ENCODE measurements at regions not wholly inside any gene's neighbourhood (a gene's known extent, or its start where the extent isn't known, plus 50 kb on each side); places are given as distances from the start of the nearest gene placed in this dataset.

DNA sequence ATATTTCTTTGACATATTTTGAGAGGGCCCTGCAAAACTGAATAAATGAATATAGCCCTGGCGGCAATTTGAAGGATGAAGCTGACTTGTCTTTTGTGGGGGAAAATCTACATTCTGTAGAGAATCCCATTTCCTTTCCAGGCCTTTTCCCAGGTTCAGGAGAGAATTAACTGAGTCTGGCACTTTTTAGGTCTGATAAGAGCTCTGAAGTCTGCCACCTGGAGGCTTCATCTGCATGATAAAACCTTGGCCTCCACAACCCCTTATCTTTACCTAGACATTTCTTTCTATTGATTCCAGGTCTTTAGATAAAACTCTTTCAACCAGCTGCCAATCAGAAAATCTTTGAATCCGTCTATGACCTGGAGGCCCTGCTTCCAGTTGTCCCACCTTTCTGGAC lies 299.4 kb downstream of the ETNK1 start (continued):
- TF ChIP-seq SKIL (IDR thresholded peaks at IDR 0.05; ENCODE audit: low read depth, poor library complexity, severe bottlenecking), result no peak
- TF ChIP-seq HDGF (IDR thresholded peaks at IDR 0.05), result no peak

DNA sequence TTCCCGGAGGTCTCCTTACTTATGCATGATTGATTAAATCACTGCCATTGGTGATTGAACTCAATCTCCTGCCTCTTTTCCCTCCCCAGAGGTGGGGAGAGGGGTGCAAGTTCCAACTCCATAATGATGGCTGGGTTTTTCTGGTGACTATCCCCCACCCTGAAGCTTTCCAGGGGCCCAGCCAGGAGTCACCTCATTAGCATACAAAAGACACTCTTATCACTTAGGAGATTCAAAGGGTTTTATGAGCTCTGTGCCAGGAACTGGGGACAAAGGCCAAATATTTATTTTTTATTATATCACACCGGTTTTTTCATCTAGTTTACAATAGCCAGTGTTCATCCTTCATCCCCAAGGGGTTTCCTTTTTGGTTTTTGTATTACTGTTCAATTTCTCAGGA lies 300.7 kb downstream of the ETNK1 start:
- ChIA-PET SMC1A (ENCODE audit: uncharacterized antibody, unreplicated experiment) (no interaction called here), POLR2A (no interaction called here), RAD21 (ENCODE audit: unreplicated experiment) (no interaction called here), CTCF (no interaction called here)
- Histone ChIP-seq H3K27ac (ENCODE audit: control insufficient read depth, insufficient read depth) (no peak overlapping the region), H3K4me3 (no peak overlapping the region), H3K4me2 (ENCODE audit: control insufficient read depth, insufficient read depth) (no peak overlapping the region), H3K9ac (ENCODE audit: control insufficient read depth, insufficient read depth, low read length) (no peak overlapping the region), H3K4me1 (ENCODE audit: control insufficient read depth, insufficient read depth, low read length) (no peaks in the 10 kb centered on the region), H3K36me3 (ENCODE audit: control insufficient read depth in 2 of 2, insufficient read depth in 2 of 2, low read length in 1 of 2) (no peaks in the 10 kb centered on the region), H3K79me2 (ENCODE audit: control insufficient read depth, insufficient read depth, low read length) (no peaks in the 10 kb centered on the region), H4K20me1 (ENCODE audit: control insufficient read depth, insufficient read depth) (no peaks in the 10 kb centered on the region), H3K27me3 (replicated peaks in 1 of 2; ENCODE audit: control insufficient read depth in 2 of 2, insufficient read depth in 2 of 2, low read length in 1 of 2) (no peaks in the 10 kb centered on the region; a peak in 1 of 4 replicates), H2AFZ (ENCODE audit: control insufficient read depth, low read depth, low read length) (no peak overlapping the region), H3K9me3 (replicated peaks; ENCODE audit: control insufficient read depth, insufficient read depth, low read length) (no peaks in the 10 kb centered on the region)
- in situ Hi-C loops (cut with MboI), result no loop called here
- intact Hi-C loops (cut with micrococcal nuclease; ENCODE audit: unreplicated experiment), result no loop called here
- TF ChIP-seq YBX1 (IDR thresholded peaks at IDR 0.05), result no peak
- TF ChIP-seq SUPT20H (IDR thresholded peaks at IDR 0.05; ENCODE audit: borderline replicate concordance, control insufficient read depth, low read depth, low read length), result no peak
- TF ChIP-seq CREB1 (IDR thresholded peaks at IDR 0.05; ENCODE audit: low read depth), result no peak
- TF ChIP-seq FOXK2 (IDR thresholded peaks at IDR 0.05), result no peak
- no peak for TF ChIP-seq RAD51 (IDR thresholded peaks at IDR 0.05)
- no peak for TF ChIP-seq NFXL1 (IDR thresholded peaks at IDR 0.05; ENCODE audit: borderline replicate concordance)
- TF ChIP-seq, protein P1, sequence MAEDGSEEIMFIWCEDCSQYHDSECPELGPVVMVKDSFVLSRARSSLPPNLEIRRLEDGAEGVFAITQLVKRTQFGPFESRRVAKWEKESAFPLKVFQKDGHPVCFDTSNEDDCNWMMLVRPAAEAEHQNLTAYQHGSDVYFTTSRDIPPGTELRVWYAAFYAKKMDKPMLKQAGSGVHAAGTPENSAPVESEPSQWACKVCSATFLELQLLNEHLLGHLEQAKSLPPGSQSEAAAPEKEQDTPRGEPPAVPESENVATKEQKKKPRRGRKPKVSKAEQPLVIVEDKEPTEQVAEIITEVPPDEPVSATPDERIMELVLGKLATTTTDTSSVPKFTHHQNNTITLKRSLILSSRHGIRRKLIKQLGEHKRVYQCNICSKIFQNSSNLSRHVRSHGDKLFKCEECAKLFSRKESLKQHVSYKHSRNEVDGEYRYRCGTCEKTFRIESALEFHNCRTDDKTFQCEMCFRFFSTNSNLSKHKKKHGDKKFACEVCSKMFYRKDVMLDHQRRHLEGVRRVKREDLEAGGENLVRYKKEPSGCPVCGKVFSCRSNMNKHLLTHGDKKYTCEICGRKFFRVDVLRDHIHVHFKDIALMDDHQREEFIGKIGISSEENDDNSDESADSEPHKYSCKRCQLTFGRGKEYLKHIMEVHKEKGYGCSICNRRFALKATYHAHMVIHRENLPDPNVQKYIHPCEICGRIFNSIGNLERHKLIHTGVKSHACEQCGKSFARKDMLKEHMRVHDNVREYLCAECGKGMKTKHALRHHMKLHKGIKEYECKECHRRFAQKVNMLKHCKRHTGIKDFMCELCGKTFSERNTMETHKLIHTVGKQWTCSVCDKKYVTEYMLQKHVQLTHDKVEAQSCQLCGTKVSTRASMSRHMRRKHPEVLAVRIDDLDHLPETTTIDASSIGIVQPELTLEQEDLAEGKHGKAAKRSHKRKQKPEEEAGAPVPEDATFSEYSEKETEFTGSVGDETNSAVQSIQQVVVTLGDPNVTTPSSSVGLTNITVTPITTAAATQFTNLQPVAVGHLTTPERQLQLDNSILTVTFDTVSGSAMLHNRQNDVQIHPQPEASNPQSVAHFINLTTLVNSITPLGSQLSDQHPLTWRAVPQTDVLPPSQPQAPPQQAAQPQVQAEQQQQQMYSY (CRISPR knock-in tag; IDR thresholded peaks at IDR 0.05), result no peak
- TF ChIP-seq SMAD5 (IDR thresholded peaks at IDR 0.05; ENCODE audit: low read depth), result no peak
- no peak for TF ChIP-seq NR2F1 (conservative IDR thresholded peaks at IDR 0.05)
- TF ChIP-seq, protein P2, sequence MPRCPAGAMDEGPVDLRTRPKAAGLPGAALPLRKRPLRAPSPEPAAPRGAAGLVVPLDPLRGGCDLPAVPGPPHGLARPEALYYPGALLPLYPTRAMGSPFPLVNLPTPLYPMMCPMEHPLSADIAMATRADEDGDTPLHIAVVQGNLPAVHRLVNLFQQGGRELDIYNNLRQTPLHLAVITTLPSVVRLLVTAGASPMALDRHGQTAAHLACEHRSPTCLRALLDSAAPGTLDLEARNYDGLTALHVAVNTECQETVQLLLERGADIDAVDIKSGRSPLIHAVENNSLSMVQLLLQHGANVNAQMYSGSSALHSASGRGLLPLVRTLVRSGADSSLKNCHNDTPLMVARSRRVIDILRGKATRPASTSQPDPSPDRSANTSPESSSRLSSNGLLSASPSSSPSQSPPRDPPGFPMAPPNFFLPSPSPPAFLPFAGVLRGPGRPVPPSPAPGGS (IDR thresholded peaks at IDR 0.05; ENCODE audit: borderline replicate concordance, insufficient read depth, low read depth, low read length, poor library complexity, severe bottlenecking), result no peak
- no peak for TF ChIP-seq RBBP5 (conservative IDR thresholded peaks at IDR 0.05)
- TF ChIP-seq, protein P3, sequence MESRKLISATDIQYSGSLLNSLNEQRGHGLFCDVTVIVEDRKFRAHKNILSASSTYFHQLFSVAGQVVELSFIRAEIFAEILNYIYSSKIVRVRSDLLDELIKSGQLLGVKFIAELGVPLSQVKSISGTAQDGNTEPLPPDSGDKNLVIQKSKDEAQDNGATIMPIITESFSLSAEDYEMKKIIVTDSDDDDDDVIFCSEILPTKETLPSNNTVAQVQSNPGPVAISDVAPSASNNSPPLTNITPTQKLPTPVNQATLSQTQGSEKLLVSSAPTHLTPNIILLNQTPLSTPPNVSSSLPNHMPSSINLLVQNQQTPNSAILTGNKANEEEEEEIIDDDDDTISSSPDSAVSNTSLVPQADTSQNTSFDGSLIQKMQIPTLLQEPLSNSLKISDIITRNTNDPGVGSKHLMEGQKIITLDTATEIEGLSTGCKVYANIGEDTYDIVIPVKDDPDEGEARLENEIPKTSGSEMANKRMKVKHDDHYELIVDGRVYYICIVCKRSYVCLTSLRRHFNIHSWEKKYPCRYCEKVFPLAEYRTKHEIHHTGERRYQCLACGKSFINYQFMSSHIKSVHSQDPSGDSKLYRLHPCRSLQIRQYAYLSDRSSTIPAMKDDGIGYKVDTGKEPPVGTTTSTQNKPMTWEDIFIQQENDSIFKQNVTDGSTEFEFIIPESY (IDR thresholded peaks at IDR 0.05), result no peak
- TF ChIP-seq PML (IDR thresholded peaks at IDR 0.05; ENCODE audit: low read length), result no peak
- 0% methylated on average over 2 of the region's 2 CpGs for WGBS (ENCODE audit: insufficient coverage, insufficient replicate concordance, low lambda C conversion rate, missing lambda C conversion rate)
- BruUV-seq (replicated peaks), result no TSS peak
- FAIRE-seq (no peak), ATAC-seq (no peak), DNase-seq (ENCODE audit: low read depth, low spot score) (no peak)
